22Rv1 (cell line): ENCODE measurements at regions not wholly inside any gene's neighbourhood (a gene's known extent, or its start where the extent isn't known, plus 50 kb on each side); places are given as distances from the start of the nearest gene placed in this dataset.

ENCODE experiments used
- CTCF ChIP-seq: fragments of 450-650 bp; IDR thresholded peaks from 2 replicates; pipeline ENCODE4 v1.5.1; 2017; ENCODE audit warnings: mild to moderate bottlenecking
- ZFX ChIP-seq: fragments of 450-650 bp; IDR thresholded peaks from 2 replicates; pipeline ENCODE4 v1.6.1; 2017; ENCODE audit warnings: antibody characterized with exemption, borderline replicate concordance

- TF ChIP-seq CTCF (no peak), ZFX (no peak)
Measured at GRCh38 chr3:8218353-8218940, 283.2 kb upstream of the LMCD1 start.
